ENCODE measurements at regions not wholly inside any gene's neighbourhood (a gene's known extent, or its start where the extent isn't known, plus 50 kb on each side); places are given as distances from the start of the nearest gene placed in this dataset.
A peak's percentile ranks its signal among the peaks of the same experiment; 100 is the strongest.

GRCh38 chr3:10688126-10688525 lies 127.9 kb upstream of the SLC6A11 start:
- Mint-ChIP-seq H3K4me1 (no peaks in the 10 kb centered on the region), H3K36me3 (no peaks in the 10 kb centered on the region), H3K4me3 (no peak overlapping the region), H3K27me3 (ENCODE audit: low read depth) (no peaks in the 10 kb centered on the region), H3K27ac (no peak overlapping the region), H3K9me3 (no peaks in the 10 kb centered on the region; the same call in 1 of the 2 replicates)
- POLR2A ChIA-PET: no interaction called here
- ATAC-seq (peak; percentile 77), DNase-seq (ENCODE audit: low spot score) (no peak)
- CTCF ChIA-PET: interaction anchor here (0.5 to 1.7 kb wide), 10 partner anchors 16 to 914 kb away, joined by 3 to 8 read pairs (median 4); no protein-coding TSS in a partner anchor
- no peak for TF ChIP-seq ETV6 (CRISPR knock-in tag; IDR thresholded peaks at IDR 0.05)
- no peak for TF ChIP-seq NFATC4 (CRISPR knock-in tag; IDR thresholded peaks at IDR 0.05)
- TF ChIP-seq KAT7 (CRISPR knock-in tag; IDR thresholded peaks at IDR 0.05; ENCODE audit: borderline replicate concordance): no peak
- TF ChIP-seq AFF4 (CRISPR knock-in tag; IDR thresholded peaks at IDR 0.05; ENCODE audit: borderline replicate concordance): no peak
- no peak for TF ChIP-seq ZNF423 (CRISPR knock-in tag; IDR thresholded peaks at IDR 0.05)
- no peak for TF ChIP-seq TCF7 (CRISPR knock-in tag; IDR thresholded peaks at IDR 0.05; ENCODE audit: low read depth)
- TF ChIP-seq ZNF671 (CRISPR knock-in tag; IDR thresholded peaks at IDR 0.05): no peak
- no peak for TF ChIP-seq FOXP4 (CRISPR knock-in tag; IDR thresholded peaks at IDR 0.05)
- TF ChIP-seq NFYB (CRISPR knock-in tag; conservative IDR thresholded peaks at IDR 0.05; ENCODE audit: low read depth): no peak

- DNase-seq (ENCODE audit: low spot score) (no peak), ATAC-seq (no peak)
- Mint-ChIP-seq H3K9me3 (no peaks in the 10 kb centered on the region; the same call in 1 of the 2 replicates), H3K4me3 (no peak overlapping the region), H3K27me3 (ENCODE audit: low read depth) (no peaks in the 10 kb centered on the region), H3K27ac (no peak overlapping the region), H3K36me3 (no peaks in the 10 kb centered on the region), H3K4me1 (no peaks in the 10 kb centered on the region)
- POLR2A ChIA-PET: no interaction called here
- CTCF ChIA-PET: interaction anchor here (0.9 to 1.7 kb wide), 9 partner anchors 17 to 271 kb away, joined by 3 to 8 read pairs (median 4); no protein-coding TSS in a partner anchor
- TF ChIP-seq NFYB (CRISPR knock-in tag; conservative IDR thresholded peaks at IDR 0.05; ENCODE audit: low read depth): no peak
Observed at GRCh38 chr3:10688548-10689172, 127.4 kb upstream of the SLC6A11 start.

- no peak for DNase-seq (ENCODE audit: low spot score)
- POLR2A ChIA-PET: no interaction called here
- TF ChIP-seq KAT7 (CRISPR knock-in tag; IDR thresholded peaks at IDR 0.05; ENCODE audit: borderline replicate concordance): no peak
- no peak for TF ChIP-seq MXD4 (CRISPR knock-in tag; IDR thresholded peaks at IDR 0.05; ENCODE audit: borderline replicate concordance)
- TF ChIP-seq TP53 (CRISPR knock-in tag; IDR thresholded peaks at IDR 0.05): no peak
- TF ChIP-seq GRHL2 (CRISPR knock-in tag; IDR thresholded peaks at IDR 0.05; ENCODE audit: insufficient replicate concordance, severe bottlenecking): no peak
- no peak for TF ChIP-seq STAT6 (CRISPR knock-in tag; conservative IDR thresholded peaks at IDR 0.05; ENCODE audit: low read depth)
- TF ChIP-seq GTF2I (CRISPR knock-in tag; conservative IDR thresholded peaks at IDR 0.05): no peak
- TF ChIP-seq ATF6 (CRISPR knock-in tag; IDR thresholded peaks at IDR 0.05): no peak
- no peak for TF ChIP-seq NFYB (CRISPR knock-in tag; conservative IDR thresholded peaks at IDR 0.05; ENCODE audit: low read depth)
- no peak for TF ChIP-seq NR1H2 (CRISPR knock-in tag; IDR thresholded peaks at IDR 0.05)
- TF ChIP-seq E2F1 (CRISPR knock-in tag; IDR thresholded peaks at IDR 0.05): no peak
Observed at GRCh38 chr3:10692039-10692622, 123.9 kb upstream of the SLC6A11 start.

More at GRCh38 chr3:10692039-10692622, 123.9 kb upstream of the SLC6A11 start:
- no peaks in the 10 kb centered on the region for H3K9me3 Mint-ChIP-seq
- ATAC-seq: no peak
- CTCF ChIA-PET: no interaction called here
- peaks cover 7% of the 10 kb centered on the region for H3K27me3 Mint-ChIP-seq (ENCODE audit: low read depth)
- no peaks in the 10 kb centered on the region for H3K4me1 Mint-ChIP-seq
- H3K27ac Mint-ChIP-seq: no peak overlapping the region
- no peaks in the 10 kb centered on the region for H3K36me3 Mint-ChIP-seq
- H3K4me3 Mint-ChIP-seq: no peak overlapping the region
